Activated naive CD8-positive, alpha-beta T cell treated with anti-CD3 and anti-CD28 coated beads, Interleukin-2, amount 50 U/mL, for 24 hours (primary cell): ENCODE measurements at regions not wholly inside any gene's neighbourhood (a gene's known extent, or its start where the extent isn't known, plus 50 kb on each side); places are given as distances from the start of the nearest gene placed in this dataset.

Source experiments
- ATAC-seq: fragments of 150-1000 bp; cut with Tn5 transposase; one replicate; pipeline ENCODE4 v1.10.0; 2021
- DNase-seq: peaks from one replicate; pipeline ENCODE4 v3.0.0; 2021
- H3K27ac Mint-ChIP-seq: one replicate; pipeline ENCODE4 v1.8.0; 2021; ENCODE audit warnings: mild to moderate bottlenecking, mixed read lengths
- H3K27me3 Mint-ChIP-seq: one replicate; pipeline ENCODE4 v1.8.0; 2021; ENCODE audit warnings: mixed read lengths
- H3K36me3 Mint-ChIP-seq: one replicate; pipeline ENCODE4 v1.8.0; 2021; ENCODE audit warnings: low read depth, mixed read lengths
- H3K4me1 Mint-ChIP-seq: one replicate; pipeline ENCODE4 v1.8.0; 2021; ENCODE audit warnings: mixed read lengths
- H3K4me3 Mint-ChIP-seq: one replicate; pipeline ENCODE4 v1.8.0; 2021; ENCODE audit warnings: mild to moderate bottlenecking, moderate library complexity, mixed read lengths
- H3K9me3 Mint-ChIP-seq: one replicate; pipeline ENCODE4 v1.8.0; 2021; ENCODE audit warnings: mixed read lengths

DNA sequence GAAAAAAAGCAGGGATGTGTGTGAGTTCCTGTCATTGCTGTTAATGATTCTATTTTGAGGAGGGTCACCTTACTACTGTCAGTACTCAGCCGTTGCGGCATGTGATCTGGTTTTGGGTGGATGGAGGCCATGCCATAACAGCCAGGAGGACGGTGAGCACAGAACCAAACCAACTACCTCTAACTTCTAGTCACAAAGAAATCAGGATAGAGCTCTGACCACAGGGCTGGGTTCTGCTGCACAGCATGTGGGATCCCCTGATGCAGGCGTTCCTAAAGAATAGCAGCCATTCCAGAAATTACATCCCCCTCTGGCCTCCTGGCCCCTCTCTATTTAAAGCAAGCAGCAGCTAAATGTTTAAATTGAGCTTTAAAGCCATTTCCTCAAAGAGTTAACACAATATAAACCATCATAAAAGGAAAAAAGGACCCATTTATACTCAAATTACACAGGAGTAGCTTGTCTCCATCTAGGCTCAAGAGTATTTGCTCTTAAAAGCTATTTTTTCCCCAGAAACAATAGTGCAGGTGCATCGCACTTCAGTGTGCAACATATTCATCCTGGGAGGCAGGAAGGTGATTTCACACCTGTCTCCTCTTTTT lies 786.4 kb downstream of the RNF144A start:
- Mint-ChIP-seq H3K4me3 (no peak overlapping the region), H3K36me3 (no peaks in the 10 kb centered on the region), H3K27me3 (peaks cover 4% of the 10 kb centered on the region), H3K4me1 (peaks cover 7% of the 10 kb centered on the region), H3K27ac (no peak overlapping the region), H3K9me3 (no peaks in the 10 kb centered on the region)
- ATAC-seq: no peak
- DNase-seq: no peak

DNA sequence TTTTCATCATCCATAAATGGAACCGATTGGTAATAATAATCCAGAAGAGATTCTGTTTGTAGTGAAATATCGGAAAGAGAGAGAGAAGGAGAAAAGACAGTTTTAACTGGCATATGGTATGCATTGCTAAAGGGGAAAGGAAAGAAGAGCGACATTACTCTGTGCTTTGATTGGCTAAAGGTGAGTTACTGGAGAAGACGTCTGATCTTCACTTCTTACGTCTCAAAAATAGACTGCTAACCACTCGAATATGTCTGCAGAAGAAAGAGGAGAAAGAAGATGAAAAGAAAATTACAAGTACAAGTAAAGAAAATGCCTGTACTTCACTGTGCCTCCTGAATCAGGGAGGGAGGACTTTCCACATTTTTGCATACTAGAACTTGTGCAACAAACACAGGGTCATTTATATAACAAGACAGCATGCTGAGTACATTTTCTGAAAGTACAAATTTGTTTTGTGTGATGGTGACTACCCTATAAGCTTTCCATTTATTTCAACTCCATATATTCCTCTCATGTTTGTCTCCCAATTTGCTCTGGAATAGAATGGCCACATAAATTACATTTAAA lies 787.2 kb downstream of the RNF144A start:
- DNase-seq (no peak), ATAC-seq (no peak)
- peaks cover 4% of the 10 kb centered on the region for H3K27me3 Mint-ChIP-seq
- H3K4me1 Mint-ChIP-seq: peaks cover 7% of the 10 kb centered on the region
- no peak overlapping the region for H3K4me3 Mint-ChIP-seq
- H3K27ac Mint-ChIP-seq: no peak overlapping the region
- no peaks in the 10 kb centered on the region for H3K9me3 Mint-ChIP-seq
- no peaks in the 10 kb centered on the region for H3K36me3 Mint-ChIP-seq

DNA sequence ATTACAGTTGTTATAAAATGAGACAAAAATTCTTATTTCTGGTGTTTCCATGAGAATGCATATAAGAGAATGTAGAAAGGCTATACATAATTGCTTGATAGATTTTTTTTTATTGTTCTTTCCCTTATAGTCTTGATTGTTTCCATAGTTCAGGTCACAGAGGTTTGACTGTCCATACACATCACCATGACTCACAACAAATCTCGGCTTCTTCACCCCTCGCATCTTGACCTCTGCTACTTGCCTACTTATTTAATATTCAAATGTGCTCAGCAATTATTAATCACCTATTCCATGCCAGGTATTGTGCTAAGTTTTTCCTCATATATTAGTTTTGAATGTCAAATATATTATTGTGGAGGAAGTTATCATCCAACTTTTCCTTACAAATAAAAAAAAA lies 789.6 kb downstream of the RNF144A start:
- Mint-ChIP-seq H3K27ac (no peak overlapping the region), H3K4me3 (no peak overlapping the region), H3K27me3 (peaks cover 4% of the 10 kb centered on the region), H3K9me3 (no peaks in the 10 kb centered on the region), H3K36me3 (no peaks in the 10 kb centered on the region), H3K4me1 (peaks cover 7% of the 10 kb centered on the region)
- DNase-seq: no peak
- ATAC-seq: no peak

DNA sequence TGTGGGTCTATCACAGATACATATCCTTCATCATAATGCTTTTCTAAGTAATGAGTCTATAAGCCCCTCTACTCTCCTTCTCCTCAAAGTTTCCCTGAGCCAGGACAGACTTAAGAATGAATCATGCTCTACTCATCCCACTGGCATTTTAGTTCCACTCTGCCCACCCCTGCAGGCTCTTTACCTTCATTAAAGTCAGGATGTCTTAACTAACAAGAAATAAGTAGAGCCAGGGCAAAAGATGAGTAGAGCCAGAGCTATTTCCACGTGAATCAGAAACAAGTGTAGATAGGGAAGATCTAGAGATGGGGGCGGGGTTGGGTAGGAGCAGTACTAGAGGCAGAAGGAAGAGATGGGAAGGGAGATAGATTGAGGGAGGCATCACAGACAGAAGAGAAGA lies 790.5 kb downstream of the RNF144A start:
- Mint-ChIP-seq H3K4me1 (peaks cover 7% of the 10 kb centered on the region), H3K4me3 (no peak overlapping the region), H3K9me3 (no peaks in the 10 kb centered on the region), H3K27me3 (peaks cover 4% of the 10 kb centered on the region), H3K27ac (no peak overlapping the region), H3K36me3 (no peaks in the 10 kb centered on the region)
- ATAC-seq: no peak
- no peak for DNase-seq

DNA sequence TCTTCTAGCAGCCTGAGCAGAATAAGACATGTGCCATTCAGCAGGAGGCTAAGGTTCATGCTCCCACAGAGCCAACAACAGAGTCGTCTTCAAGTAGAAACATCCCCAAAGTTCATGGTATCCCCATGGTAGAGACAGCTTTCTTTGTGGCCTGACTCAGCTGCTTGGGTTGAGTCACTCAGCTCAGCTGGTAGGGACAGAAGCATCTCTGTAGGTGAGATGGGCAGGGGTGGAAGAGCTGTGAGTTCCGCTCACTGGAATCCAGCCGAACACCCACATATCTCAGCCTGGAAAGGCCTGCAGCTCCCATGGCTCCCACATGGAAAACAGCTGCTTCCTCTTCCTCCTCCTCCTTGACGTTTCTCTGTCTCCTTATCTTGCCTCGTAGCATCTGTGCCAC lies 792.7 kb downstream of the RNF144A start:
- H3K27ac Mint-ChIP-seq: peak overlapping the region; percentile 46
- ATAC-seq: no peak
- DNase-seq: no peak
- no peaks in the 10 kb centered on the region for H3K9me3 Mint-ChIP-seq
- H3K4me1 Mint-ChIP-seq: peaks cover 3% of the 10 kb centered on the region
- no peaks in the 10 kb centered on the region for H3K36me3 Mint-ChIP-seq
- peaks cover 4% of the 10 kb centered on the region for H3K27me3 Mint-ChIP-seq
- H3K4me3 Mint-ChIP-seq: no peak overlapping the region

DNA sequence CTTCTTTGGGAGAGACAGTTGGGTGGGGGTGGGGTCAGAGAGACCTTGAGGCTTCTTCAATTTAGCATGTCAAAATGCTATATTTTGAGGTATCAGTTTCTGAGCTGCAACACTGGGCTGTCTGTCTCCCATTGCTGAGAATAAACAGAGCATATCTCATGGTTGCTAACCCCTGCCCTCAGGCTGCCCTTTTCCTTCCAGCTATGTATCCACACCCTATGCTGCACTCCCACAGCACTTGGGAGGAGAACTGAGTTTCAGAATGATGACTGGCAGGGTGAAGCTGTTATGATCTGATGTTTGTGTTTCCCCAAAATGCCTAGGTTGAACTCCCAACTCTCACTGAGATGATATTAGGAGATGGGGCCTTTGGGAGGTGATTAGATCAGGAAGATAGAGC lies 794.0 kb downstream of the RNF144A start:
- H3K4me3 Mint-ChIP-seq: no peak overlapping the region
- no peaks in the 10 kb centered on the region for H3K9me3 Mint-ChIP-seq
- no peaks in the 10 kb centered on the region for H3K36me3 Mint-ChIP-seq
- H3K27me3 Mint-ChIP-seq: peaks cover 4% of the 10 kb centered on the region
- H3K4me1 Mint-ChIP-seq: peaks cover 3% of the 10 kb centered on the region
- H3K27ac Mint-ChIP-seq: no peak overlapping the region
- DNase-seq (no peak), ATAC-seq (no peak)

DNA sequence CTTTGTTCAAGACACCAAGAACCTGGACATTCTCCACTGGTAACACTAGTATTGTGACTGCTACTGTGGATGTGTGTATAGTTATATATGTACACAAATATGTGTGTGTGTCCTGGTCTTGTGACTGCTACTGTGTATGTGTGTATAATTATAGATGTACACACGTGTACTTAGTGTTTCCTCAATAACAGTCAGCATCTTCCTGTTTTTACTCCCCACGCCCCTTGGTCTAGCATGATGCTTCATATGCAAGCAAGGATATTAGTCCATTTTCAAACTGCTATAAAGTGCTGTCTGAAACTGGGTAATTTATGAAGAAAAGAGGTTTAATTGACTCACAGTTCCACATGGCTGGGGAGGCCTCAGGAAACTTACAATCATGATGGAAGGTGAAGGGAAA lies 802.7 kb downstream of the RNF144A start:
- no peaks in the 10 kb centered on the region for H3K27me3 Mint-ChIP-seq
- ATAC-seq (no peak), DNase-seq (no peak)
- H3K36me3 Mint-ChIP-seq: no peaks in the 10 kb centered on the region
- H3K4me1 Mint-ChIP-seq: peaks cover 24% of the 10 kb centered on the region
- peak overlapping the region; percentile 44 for H3K27ac Mint-ChIP-seq
- H3K9me3 Mint-ChIP-seq: no peaks in the 10 kb centered on the region
- H3K4me3 Mint-ChIP-seq: no peak overlapping the region

DNA sequence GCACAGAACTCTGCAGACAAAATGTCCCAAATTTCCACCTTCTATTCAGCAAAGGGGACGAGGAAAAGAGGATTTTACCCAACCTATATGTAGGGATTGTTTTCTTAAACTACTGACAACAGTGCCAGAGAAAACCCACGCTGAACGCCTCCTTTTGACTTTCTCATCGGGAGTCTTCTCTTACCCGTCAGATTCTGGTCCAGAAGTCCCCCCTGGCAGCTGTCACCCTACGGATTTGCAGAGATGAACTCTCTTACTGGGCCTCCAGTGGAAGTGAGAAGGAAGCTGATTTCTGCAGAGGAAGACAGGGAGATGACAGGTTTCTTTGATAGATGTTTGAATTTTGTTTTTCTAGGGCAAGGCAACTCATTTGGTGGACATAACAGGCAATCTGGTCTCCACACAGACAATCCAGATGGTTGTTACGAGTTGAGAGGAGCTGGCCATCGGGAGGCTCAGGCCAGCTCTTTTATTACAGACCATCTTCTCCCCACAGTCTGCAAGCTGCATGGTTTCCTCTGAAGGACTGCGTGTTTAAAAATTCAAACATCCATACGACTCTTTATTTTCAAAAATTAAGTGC lies 804.3 kb downstream of the RNF144A start:
- peaks cover 1% of the 10 kb centered on the region for H3K36me3 Mint-ChIP-seq
- H3K4me3 Mint-ChIP-seq: no peak overlapping the region
- H3K9me3 Mint-ChIP-seq: no peaks in the 10 kb centered on the region
- H3K27me3 Mint-ChIP-seq: no peaks in the 10 kb centered on the region
- no peak for ATAC-seq
- H3K4me1 Mint-ChIP-seq: peaks cover 37% of the 10 kb centered on the region
- no peak overlapping the region for H3K27ac Mint-ChIP-seq
- no peak for DNase-seq

DNA sequence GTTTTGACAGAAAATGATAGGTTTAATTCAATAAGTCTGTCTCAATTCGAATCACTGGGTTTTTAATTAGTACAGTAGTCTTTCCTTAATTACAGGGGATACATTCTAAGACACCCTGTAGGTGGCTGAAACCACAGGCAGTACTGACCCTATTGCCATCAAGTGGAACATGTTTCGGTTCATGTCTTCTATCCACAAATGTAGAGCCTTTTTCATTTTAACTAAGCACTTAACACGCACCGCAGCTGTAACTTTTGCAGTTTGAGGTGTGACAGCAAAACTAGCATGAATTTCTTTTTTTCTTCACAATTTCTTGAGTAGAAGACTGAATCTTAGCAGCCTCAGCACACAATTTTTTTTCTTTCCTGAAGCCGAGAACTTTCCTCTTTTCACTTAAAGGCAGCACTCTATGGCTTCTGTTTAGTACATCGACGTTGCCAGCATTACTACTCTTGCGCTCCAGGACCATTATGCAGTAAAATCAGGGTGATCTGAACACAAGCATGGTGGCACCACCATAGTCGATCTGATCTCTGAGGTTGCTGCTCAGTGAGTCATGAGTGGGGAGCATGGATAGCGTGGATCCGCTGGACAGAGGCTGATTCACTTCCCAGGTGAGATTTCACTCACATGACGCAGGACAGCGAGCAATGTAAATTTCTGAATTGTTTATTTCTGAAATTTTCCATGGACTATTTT lies 805.1 kb downstream of the RNF144A start:
- Mint-ChIP-seq H3K4me1 (peaks cover 41% of the 10 kb centered on the region), H3K27ac (peak overlapping the region; percentile 25), H3K36me3 (peaks cover 3% of the 10 kb centered on the region), H3K4me3 (peak overlapping the region; percentile 22), H3K9me3 (no peaks in the 10 kb centered on the region), H3K27me3 (no peaks in the 10 kb centered on the region)
- DNase-seq (no peak), ATAC-seq (no peak)

DNA sequence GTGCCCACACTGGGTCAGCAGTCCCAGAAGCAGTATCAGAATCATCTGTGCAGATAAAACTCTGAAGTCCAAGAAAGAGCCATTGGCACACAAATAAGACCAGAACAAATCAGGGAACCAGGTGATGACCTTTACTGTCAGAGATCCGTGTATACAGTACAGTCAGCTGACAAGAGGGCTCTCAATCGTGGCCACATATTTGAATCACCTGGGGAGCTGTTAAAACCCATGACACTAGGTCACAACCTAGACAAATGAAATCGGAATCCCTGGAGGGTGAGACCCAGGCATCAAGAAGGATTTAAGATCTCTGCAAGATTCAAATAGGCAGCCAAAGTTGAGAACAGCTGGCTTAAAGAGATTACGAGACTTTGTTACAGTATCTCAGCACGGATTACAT lies 807.1 kb downstream of the RNF144A start:
- H3K4me3 Mint-ChIP-seq: no peak overlapping the region
- H3K27me3 Mint-ChIP-seq: no peaks in the 10 kb centered on the region
- DNase-seq (no peak), ATAC-seq (no peak)
- H3K4me1 Mint-ChIP-seq: peaks cover 45% of the 10 kb centered on the region
- H3K9me3 Mint-ChIP-seq: no peaks in the 10 kb centered on the region
- H3K36me3 Mint-ChIP-seq: peaks cover 12% of the 10 kb centered on the region
- peak overlapping the region; percentile 34 for H3K27ac Mint-ChIP-seq

DNA sequence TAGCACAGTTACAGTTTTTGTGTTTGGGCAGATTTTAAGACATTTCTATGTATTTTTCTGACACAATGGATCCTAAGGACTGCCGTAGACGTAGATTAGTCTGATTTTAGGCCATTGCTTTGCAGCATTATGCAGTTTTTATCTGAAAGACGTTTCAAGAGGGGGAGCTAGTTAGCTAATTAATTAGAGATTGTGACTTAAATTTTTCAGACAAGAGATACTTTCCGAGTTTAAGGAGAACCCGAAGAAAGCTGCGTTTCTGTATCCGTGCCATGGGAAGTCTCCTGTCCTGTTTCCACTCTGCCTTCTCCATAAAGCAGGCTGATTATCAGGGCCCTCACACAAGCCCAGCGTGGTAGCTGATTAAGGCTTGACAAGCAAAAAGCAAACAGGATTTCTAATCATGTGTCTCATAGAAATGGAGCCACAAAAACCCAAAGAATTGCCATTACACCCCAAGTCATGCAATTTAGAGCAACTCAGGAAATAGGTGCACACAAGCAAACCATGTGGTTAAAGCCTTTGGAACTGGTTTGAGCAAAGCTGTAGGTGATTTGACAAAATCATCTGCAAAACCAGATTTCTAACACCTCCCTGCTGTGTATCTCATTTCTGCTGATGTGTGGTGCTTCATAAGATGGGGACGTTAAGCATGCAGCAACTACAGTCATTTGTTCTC lies 808.1 kb downstream of the RNF144A start:
- H3K27ac Mint-ChIP-seq: peak overlapping the region; percentile 86
- peaks cover 18% of the 10 kb centered on the region for H3K36me3 Mint-ChIP-seq
- H3K9me3 Mint-ChIP-seq: no peaks in the 10 kb centered on the region
- no peaks in the 10 kb centered on the region for H3K27me3 Mint-ChIP-seq
- H3K4me1 Mint-ChIP-seq: peaks cover 42% of the 10 kb centered on the region
- ATAC-seq: peak; percentile 49
- DNase-seq: no peak
- H3K4me3 Mint-ChIP-seq: peak overlapping the region; percentile 82

DNA sequence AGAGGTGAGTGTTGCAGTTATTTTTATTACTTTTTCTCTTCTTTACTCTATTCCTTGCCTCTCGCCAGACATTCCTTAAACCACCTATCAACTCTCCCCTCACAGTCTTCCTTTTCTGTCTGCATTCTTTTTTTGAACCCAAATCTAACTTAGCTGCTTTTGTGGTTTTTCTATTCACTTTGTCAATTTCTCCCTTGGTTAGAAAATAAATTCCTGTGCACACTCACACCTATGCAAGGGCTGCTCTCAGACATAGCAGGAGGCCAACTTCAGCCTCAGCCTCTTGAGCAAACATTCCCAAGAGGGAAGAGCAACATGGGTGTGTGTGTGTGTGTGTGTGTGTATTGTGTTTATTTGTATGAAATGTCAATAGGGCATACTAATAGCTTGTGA lies 808.6 kb downstream of the RNF144A start:
- H3K27ac Mint-ChIP-seq: peak overlapping the region; percentile 86

DNA sequence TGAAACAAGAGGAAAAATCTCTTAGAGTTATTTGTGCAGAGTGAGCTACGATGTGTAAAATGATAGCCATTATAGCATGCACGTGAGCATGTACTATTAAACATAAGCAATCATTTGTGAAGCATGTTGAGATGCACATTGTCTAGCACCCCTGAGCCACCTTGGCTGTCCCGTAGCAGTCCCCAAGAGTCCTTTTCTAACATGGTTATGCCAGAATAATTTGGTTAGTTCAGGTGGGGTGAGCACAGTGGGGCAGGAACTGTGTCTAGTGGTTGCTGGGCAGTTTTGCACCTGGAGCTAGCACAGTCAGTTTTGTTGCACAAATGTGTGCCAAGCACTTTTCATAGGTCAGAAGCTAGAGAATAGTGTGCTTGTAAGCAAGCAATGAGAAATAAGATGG lies 809.8 kb downstream of the RNF144A start:
- H3K27me3 Mint-ChIP-seq: no peaks in the 10 kb centered on the region
- H3K4me1 Mint-ChIP-seq: peaks cover 51% of the 10 kb centered on the region
- no peak for ATAC-seq
- H3K36me3 Mint-ChIP-seq: peaks cover 24% of the 10 kb centered on the region
- no peak for DNase-seq
- no peaks in the 10 kb centered on the region for H3K9me3 Mint-ChIP-seq
- H3K27ac Mint-ChIP-seq: peak overlapping the region; percentile 90
- H3K4me3 Mint-ChIP-seq: peak overlapping the region; percentile 82

More for the DNA sequence above, 808.6 kb downstream of the RNF144A start:
- DNase-seq (no peak), ATAC-seq (no peak)
- Mint-ChIP-seq H3K36me3 (peaks cover 20% of the 10 kb centered on the region), H3K27me3 (no peaks in the 10 kb centered on the region), H3K4me1 (peaks cover 46% of the 10 kb centered on the region), H3K9me3 (no peaks in the 10 kb centered on the region), H3K4me3 (peak overlapping the region; percentile 82)

DNA sequence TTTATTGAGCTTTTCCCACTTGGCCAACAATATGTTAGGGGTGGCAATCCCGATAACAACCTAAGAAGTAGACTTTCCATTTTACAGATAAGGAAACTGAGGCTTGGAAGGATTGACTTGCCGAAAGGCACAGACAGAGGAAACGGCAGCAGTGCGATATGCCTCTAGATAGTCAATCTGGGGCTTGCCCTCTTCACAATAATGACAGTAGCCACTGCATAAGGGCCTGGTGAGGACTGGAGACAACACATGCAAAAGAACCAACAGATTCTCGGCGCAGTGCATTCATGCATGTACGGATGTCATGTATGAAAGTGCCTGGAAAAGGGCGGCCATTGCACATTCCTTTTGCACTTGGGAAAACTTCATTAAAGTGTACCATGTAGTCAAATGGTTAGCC lies 811.2 kb downstream of the RNF144A start:
- H3K36me3 Mint-ChIP-seq: peaks cover 28% of the 10 kb centered on the region
- H3K4me1 Mint-ChIP-seq: peaks cover 51% of the 10 kb centered on the region
- peak overlapping the region; percentile 82 for H3K4me3 Mint-ChIP-seq
- no peak for DNase-seq
- no peaks in the 10 kb centered on the region for H3K9me3 Mint-ChIP-seq
- peak overlapping the region; percentile 90 for H3K27ac Mint-ChIP-seq
- no peak for ATAC-seq
- H3K27me3 Mint-ChIP-seq: no peaks in the 10 kb centered on the region
